NCI-H446 treated with DMSO at 0.1 percent for 48 hours (cell line): ENCODE measurements at regions not wholly inside any gene's neighbourhood (a gene's known extent, or its start where the extent isn't known, plus 50 kb on each side); places are given as distances from the start of the nearest gene placed in this dataset.

Source experiments
- DNase-seq: peaks from one replicate; lab custom pipeline; 2025; lab: John Stamatoyannopoulos, UW

DNA sequence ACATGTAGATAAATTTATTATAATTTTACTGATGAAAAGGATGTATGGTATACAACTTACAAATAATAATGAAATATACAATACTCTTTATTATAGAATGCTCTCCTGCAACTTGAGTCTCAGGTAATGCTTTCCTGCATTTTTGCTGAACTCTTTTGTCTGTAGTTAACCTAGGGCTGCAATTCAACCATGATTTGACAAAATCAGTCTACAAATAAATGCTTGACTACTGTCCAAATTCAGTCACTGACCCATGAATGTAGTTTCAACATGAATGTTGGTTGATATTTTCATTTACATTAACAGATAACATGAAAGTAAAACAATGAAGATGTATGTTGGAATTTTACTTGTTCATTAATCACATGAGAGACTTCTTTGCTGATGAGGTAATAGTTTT lies 320.9 kb downstream of the ZSWIM6 start:
- DNase-seq = no peak

DNA sequence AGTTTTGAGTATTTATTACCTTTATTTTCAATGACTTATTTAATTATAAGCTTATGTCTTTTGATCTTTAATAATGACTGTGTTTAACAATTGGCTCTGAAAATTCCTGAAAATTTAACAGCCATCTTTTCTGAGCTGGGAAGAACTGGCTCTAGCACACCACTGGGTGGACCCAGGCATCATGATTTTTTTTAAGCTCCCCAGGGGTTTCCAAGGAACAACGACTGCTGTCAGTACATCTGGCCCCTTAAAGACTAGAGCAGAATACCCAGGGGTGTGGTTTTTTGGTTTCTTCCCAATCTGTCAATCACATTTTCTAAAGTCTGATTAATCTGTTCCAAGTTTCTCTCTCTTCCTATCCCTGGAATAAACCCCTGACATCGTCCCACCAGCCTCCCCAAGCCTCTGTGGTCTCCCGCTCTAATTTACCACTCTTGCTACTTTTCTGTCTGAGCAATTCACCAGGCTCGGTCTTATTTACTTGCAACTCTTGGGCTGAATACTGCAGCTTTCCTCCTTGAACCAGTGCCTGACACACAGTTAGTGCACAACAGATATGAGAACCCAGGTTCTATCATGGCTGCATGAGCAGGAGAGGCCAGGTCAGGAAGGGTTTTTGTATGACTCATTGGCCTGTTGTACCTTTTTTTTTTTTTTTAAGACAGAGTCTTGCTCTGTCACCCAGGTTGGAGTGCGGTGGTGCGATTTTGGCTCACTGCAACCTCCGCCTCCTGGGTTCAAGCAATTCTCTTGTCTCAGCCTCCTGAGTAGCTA lies 321.9 kb downstream of the ZSWIM6 start:
- DNase-seq = no peak

DNA sequence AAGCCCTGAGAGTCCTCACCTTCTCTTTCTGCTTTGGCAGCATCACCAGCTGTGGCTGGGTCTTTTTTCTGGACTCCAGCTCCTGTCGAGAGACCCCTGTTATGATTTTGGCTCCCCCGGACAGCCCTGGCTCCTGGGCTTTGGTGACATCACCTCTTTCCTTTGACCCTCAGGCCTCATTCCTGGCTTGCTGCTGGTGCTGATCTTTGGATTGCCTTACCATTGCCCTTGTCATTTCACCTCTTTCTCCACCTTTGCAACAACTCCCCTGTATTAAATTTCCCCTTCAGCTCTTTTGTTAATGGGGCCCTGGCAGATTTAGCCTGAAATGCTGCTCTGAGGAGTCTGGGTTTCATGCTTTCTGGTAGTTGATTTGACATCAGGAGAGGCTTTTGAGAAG lies 322.8 kb downstream of the ZSWIM6 start:
- DNase-seq = no peak

DNA sequence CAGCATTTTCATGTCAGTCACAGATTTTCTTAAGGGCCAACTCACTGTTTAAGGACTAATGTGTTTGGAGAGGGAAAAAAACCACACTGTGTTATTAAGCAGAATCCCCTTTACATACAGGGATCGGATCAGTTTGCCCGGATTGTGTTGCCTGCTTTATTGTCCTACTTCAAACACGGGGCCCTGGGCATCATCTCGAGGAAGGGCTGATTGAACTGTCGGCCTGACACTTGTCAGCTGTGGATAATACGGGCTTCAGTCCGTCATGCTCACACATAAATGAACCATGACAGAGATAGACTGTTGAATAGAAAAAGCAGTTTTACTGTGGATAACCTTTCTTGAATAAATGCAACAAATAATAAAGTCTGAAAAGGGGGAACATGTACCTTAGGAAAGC lies 325.0 kb downstream of the ZSWIM6 start:
- DNase-seq = no peak

- no peak for DNase-seq
These were observed 325.6 kb downstream of the ZSWIM6 start for GRCh38 chr5:61657686-61658085.

DNA sequence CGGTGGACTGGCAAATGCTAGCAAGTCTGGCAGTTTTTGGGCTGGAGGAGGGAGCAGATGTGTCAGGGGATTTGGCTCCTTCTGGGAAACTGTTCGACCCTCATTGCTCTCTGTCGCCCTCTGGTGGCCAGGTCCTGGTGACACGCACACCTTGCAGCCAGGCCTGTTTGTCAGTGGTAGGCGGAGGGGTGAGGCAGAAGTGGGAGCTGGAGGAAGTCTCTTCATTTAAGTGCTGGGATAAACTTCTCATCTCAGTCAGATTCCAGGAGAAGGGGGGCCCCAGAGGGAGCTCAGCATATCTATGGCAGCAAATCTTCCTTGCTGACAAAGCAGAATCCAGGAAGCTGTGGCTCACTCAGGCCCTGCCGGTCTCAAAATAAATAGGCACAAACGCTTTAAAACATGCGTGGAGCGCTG lies 326.5 kb downstream of the ZSWIM6 start:
- peak; percentile 29 for DNase-seq

DNA sequence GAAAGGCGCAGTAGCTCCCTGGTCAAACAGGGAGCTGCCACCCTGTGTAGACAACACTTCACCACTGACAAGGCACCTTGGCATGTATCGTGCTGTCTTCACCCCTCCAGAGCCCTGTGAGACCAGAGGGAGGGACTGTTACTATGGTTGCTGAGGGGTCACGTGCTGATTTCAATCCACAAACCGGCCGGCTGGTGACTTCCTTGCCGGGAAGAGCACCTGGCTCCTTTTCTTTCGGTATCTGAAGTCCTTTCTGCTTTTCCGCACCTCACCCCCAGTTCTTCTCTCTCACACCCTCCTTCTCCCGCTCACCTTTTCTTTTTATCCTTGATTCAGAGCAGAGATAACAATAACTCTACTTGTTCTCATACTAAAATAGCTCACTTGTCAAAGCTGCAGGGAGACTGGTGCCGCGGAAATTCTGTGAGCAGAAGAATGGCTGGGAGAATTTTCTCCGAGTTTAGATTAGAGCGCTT lies 327.2 kb downstream of the ZSWIM6 start:
- DNase-seq = no peak

GRCh38 chr5:61662670-61663069 lies 330.6 kb downstream of the ZSWIM6 start:
- DNase-seq = no peak

DNA sequence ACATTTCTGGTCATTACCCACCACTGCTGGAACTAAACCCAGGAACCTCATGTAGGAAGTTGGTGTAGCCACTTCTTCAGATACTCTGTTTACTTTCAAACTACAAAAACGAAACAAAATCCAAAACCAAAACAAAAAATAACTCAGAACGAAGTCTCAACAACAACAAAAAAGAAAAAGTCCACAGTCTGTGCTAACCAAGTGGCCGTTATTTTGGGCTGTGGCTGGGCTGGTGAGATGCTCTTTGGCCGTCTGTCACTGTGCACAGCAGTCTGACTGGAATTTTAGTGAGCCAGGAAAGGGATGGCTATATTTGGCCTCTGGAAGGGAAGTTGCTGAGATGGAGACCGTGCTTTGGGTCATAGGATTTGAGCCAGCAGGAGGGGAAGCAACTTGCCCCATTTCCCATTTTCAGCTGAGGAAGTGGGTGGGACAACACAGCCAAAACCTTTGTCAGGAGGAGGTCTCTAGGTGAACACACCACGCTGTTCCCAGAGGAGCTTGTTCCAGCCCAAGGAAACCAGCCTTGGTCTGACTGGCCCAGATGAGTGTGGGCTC lies 334.1 kb downstream of the ZSWIM6 start:
- DNase-seq = no peak

GRCh38 chr5:61667525-61668218 lies 335.6 kb downstream of the ZSWIM6 start:
- no peak for DNase-seq

DNA sequence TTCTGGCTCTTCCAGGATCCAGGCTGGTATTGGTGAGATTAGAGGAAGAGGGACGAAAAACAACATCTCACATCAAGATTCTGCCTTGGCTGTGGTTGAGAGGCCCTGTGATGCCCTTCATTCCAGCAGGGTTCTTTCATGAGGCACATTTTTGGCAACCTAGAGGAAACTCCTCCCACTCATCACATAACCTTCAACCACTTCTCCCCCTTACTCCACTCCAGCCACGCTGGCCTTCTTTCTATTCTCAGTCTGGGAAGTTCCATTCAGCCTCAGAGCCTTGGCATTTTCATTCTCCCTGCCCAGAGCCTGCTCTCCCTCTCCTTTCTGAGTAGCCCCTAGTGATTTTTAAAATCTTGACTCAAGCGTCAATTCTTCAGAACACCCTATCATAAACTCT lies 337.5 kb downstream of the ZSWIM6 start:
- DNase-seq = no peak

DNA sequence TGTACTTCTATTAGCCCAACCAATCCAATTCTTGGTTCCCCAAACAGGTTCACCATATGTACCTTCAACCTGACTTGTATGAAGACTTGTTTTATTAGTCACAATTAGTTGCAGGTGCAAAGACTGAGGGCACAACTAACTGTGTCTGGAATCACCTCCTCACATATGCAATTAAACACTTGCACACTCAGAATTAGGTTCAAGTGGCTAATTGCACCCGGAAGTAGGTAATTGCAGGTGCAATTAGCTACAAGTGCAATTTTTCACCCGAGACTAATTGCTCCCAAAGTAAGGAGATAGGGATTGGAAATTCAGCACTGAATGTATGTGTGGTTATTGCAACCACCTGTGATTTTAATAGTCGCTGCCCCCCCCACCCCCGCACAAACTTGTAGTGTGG lies 338.9 kb downstream of the ZSWIM6 start:
- no peak for DNase-seq

- no peak for DNase-seq
These were observed 341.1 kb downstream of the ZSWIM6 start for GRCh38 chr5:61673007-61673735.

GRCh38 chr5:61674378-61674777 lies 342.3 kb downstream of the ZSWIM6 start:
- DNase-seq = no peak

GRCh38 chr5:61675015-61675692 lies 343.1 kb downstream of the ZSWIM6 start:
- no peak for DNase-seq

GRCh38 chr5:61677220-61677619 lies 345.2 kb downstream of the ZSWIM6 start:
- no peak for DNase-seq

DNA sequence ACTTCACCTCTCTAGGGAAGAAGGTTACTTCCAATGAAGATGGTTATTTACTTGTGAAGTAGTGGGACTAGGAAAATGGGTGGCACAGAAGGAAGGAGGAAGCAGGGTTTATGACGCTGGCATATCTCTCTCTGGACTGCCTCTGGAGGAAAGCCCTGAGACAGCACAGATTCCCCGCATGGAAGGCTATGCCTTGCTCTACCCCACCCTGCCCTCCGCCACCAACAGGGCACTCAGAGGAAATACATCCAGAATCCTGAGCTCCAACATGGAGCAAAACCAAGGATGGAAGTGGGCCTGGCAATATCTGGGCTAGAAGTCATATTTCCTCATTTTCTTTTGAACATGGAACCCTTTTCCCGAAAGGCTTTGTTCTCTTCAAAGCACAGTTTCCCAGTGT lies 346.9 kb downstream of the ZSWIM6 start:
- DNase-seq = no peak

GRCh38 chr5:61679562-61679961 lies 347.5 kb downstream of the ZSWIM6 start:
- DNase-seq = no peak

DNA sequence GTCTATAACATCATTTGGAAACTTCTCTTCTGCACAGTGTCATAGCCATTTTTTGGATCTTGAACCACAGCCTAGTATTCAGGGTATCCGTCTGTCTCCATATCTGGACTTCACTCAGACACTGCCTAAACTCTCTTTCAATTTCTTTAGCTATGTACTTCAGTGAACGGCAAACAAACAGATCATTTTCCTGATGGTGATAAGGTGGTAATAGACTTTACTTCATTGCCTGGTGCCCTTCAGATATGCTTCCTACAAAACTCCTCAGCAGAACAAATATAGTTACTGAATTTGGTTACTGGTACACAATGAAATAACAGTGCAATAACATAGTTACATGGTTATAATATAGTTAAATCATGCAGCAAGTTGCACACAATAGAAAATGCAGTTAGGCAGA lies 348.2 kb downstream of the ZSWIM6 start:
- DNase-seq = no peak

DNA sequence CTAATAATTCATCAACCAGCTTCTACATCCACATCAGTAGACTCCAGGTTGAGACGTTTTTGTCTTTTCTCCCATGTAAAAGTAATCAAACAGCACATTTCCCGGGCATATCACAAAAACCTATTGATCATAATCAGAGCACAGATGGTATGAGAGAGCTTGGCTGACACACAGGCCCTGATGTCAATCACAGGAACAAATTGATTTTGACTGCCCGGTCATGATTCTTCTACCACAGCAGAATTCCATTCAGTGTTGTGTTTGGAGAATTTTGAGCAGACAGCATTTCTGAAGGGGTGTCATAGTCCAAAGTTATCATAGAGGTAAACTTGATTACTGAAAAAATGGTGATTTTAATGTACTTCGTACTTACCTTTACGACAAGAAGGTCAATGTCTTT lies 351.1 kb downstream of the ZSWIM6 start:
- no peak for DNase-seq

DNA sequence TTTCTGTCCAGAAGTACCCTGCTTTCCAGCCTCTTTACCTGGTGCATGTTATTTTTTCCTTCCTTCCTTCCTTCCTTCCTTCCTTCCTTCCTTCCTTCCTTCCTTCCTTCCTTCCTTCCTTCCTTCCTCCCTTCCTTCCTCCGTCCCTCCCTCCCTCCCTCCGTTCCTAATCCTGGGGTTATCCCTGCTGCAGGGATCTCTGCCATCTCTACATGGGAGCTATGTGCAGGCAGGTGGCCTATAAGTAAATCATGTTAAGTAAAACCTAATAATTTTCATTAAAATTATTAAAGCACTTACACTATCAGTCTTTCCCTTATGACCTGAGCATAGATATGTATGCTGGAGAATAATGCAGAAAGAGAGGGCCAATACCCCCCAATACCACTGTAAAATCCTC lies 351.9 kb downstream of the ZSWIM6 start:
- no peak for DNase-seq
